CD4-positive, alpha-beta T cell treated with Interleukin-15 for 1 hour (primary cell): ENCODE measurements at regions not wholly inside any gene's neighbourhood (a gene's known extent, or its start where the extent isn't known, plus 50 kb on each side); places are given as distances from the start of the nearest gene placed in this dataset.
"Not testable (repeated sequence)": the region's sequence is repeated elsewhere in the genome, so short reads cannot be mapped to it uniquely, and the experiment has no call there.

Experiments
- DNase-seq: peaks from one replicate; pipeline ENCODE4 v3.0.0-alpha.2; 2020

DNA sequence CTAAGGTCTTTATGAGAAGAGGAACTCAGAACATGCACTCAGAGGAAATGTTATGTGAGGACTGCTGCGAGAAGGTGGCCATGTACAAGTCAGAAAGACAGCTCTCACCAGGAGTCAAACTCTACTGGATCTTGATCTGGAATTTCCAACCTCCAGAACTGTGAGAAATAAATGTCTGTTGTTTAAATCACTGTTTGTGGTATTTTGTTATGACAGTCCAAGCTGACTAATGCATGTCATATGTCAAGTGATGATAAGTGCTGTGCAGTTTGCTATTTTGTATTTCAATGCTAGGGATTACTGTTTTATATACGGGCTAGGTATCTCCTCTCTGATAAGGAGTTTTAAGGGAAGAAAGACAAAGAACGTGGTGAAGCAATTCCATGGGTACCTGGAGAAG, 162.3 kb downstream of the CPEB2 start:
- DNase-seq = no peak

DNA sequence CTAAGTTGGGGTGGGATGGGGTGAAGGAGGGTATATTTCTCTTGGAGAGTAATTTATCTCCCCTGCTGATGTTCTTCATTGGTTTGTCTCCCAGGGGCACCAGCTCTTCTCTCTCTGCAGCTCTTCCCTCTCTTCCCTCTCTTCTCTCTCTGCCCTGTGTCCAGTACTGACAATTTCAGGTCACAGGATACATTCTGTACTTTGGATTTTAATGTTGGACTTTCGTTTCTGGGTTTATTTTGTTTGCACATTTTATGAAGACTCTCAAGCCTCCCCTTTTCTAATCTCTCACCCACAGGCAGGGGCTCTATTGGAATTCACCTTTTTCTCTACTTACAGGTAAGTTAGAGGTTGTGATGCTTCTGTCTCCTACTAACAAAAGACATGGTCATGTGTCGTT, 165.5 kb downstream of the CPEB2 start:
- no peak for DNase-seq

DNA sequence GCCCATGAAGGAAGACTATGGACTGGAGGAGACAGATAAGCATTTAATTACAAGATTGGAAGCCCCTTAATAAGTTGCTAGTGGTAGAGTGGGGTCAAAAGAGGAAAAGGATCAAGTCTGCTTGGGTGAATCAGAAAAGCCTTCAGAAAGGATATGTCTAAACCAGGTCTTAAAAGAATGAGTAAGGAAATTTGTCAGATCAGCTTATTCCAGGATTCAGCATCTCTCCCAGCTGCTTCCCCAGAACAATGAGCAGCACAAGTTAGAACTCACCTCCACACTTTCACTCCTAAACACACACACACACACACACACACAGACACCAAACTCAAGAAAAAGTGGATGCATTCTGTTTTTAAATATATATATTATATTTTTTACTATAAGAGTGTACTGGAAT, 166.5 kb downstream of the CPEB2 start:
- DNase-seq = no peak

DNA sequence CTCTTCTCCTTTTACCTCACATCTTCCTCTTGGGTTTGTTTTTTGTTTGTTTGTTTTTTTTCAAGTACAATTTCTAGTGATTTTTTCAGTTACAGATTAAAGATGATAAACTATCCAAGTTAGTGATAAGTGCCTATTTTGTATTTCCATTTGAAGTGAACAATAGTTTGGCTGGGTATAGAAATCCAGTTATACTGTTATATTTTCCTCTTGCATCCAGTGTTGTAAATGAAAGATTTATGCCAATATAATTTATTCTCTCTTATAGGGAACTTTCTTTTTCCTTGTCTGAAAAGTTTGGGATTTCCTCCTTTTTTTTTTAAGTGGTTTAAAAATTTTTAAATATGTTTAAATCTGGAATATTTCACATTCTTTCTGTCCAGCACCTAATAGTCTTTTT, 169.4 kb downstream of the CPEB2 start:
- no peak for DNase-seq

DNA sequence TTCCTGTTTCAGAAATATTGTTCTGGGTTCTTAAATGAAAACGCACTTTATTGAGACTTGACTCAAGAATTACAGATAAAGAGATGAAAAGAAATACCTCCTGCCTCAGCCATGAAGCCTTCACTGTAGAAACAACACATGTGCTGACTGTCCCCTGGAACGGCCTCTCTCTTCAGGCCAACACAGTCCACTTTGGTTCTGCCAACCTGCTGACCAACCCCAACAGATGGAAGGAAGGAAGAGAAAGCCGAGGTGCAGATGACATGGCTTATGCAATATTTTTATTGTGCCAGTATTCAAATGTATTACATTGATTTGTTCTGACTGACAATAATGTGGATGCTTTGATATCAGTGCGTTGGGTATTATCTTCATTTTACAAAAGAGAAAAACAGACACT, 171.0 kb downstream of the CPEB2 start:
- DNase-seq = no peak

DNA sequence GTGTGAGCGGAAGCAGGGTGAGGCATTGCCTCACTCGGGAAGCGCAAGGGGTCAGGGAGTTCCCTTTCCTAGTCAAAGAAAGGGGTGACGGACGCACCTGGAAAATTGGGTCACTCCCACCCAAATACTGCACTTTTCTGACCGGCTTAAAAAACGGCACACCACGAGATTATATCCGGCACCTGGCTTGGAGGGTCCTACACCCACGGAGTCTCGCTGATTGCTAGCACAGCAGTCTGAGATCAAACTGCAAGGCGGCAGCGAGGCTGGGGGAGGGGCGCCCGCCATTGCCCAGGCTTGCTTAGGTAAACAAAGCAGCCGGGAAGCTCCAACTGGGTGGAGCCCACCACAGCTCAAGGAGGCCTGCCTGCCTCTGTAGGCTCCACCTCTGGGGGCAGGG, 171.9 kb downstream of the CPEB2 start:
- not testable (repeated sequence) for DNase-seq

DNA sequence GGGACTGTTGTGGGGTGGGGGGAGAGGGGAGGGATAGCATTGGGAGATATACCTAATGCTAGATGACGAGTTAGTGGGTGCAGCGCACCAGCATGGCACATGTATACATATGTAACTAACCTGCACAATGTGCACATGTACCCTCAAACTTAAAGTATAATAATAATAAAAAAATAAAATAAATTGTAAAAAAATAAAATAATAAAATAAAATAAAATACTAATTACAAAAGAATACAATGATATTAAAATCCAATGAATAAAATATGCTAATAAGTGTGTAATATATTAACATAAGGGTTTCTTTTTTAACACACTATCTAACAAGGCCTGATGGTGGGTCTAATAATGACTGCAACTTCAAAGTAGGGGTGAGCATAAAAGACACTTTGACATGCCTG, 177.6 kb downstream of the CPEB2 start:
- DNase-seq = not testable (repeated sequence)

DNA sequence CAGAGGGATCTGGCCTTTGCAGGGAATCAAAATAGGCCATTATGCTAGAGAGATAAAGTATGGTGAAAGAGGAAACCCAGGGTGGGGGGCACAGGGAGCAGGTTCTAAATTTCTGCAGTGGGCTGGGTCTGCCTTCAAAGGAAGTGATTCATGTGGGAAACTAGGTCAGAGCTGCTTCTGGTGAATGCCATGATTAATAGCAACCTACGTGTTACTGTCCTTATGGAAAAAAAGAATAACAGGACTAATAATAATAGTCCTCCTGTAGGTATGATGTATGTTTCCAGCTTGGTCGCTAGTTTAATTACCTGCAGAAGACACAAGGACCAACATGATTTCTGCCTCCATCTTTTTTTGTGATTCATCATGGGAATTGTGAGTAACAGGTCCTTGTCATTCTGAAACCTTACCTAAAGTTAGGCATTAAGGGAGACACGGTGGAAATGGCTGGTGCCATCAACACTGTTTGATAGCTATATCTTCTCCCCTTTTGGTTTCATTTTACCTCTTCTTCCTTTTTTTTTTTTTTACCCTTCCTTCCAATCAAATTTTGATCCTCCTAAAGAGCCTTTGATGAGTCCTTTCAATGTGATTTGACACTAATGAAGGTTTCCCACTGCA, 180.4 kb downstream of the CPEB2 start:
- DNase-seq = no peak

DNA sequence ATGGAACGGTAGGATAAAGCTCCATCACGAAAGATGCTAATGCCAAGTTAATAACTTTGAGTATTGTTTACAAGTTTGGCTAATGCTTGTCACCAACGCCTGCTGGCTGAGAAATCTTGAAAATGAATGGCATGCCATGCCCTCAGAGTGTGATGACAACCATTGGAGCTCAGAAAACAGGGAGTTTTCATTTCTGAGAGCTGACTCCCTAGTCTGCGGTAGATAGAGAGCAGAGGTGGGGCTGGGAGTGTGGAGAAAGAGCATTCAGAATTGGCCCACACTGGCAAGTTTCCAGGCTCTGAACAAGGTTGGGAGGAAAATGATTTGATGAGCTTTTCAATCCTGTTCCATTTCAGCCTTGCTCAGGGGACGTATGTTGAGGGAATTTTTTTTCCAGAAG, 183.9 kb downstream of the CPEB2 start:
- no peak for DNase-seq

DNA sequence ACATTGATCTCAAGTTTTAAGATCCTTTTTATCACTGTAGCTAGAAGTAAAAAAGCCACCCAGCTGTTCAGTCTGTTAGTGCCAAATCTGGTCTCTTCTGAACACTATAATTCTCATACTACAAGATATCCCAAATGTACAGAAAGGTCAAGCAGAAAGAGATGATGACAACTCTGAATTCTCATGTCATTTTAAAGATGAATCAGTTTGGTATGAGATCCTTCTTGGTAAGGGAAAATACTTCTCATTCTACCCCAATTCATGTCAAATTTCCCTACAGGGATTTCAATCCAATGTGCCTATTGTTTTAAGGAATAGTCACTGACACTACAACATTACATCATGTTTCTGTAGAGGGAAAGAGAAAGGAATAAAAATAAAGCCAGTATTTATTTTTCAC, 184.5 kb downstream of the CPEB2 start:
- no peak for DNase-seq

DNA sequence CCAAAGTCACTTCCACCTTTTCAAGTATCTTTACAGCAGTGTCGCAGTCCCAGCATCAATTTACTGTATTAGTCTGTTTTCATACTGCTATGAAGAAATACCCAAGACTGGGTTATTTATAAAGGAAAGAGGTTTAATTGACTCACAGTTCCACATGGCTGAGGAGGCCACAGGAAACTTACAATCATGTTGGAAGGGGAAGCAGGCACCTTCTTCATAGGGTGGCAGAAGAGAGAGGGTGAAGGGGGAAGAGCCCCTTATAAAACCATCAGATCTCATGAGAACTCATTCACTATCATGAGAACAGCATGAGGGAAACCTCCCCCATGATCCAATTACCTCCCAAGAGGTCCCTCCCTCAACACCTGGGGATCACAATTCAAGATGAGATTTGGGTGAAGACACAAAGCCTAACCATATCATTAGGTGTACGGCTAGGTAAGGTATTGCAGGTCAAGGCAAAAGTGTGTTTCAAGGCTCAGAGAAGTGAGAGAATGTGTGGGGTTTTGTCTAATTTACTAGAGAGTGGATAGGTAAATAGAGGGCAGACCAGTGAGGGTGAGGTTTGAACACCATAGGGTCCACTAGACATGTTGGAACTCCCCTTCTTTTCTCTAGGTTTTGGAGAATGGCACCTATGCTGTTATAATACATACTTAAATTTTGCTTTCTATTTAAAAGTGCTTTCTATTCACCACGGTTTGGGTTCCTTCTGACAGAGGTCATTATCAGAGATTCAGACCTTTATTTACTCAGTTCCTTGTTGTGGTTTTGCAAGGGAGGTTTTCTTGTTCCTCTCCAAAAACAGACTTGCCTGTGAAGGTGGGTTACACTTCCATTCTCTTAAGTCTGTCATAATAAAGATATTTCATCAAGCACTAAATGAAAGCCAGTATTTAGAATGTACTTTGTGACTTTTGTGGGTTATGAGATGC, 186.6 kb downstream of the CPEB2 start:
- DNase-seq = no peak

DNA sequence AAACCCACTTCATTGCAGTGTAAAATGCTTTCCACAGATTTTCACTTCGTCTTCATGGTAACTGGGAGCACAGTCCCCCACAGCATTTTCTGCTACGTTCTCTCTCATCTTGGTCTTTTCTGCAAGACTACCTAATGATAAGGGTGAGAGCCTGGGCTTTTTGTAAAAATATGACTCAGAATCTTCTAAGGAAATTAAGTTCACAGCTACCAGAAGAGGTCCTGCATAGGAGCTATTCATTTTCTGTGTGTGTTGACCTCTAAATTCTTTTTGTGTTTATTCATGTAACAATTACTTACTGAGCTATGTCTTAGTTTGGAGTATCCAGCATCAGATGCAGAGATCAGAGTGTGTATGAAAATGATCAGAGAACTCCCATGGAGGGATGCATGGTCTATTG, 192.2 kb downstream of the CPEB2 start:
- DNase-seq = no peak

DNA sequence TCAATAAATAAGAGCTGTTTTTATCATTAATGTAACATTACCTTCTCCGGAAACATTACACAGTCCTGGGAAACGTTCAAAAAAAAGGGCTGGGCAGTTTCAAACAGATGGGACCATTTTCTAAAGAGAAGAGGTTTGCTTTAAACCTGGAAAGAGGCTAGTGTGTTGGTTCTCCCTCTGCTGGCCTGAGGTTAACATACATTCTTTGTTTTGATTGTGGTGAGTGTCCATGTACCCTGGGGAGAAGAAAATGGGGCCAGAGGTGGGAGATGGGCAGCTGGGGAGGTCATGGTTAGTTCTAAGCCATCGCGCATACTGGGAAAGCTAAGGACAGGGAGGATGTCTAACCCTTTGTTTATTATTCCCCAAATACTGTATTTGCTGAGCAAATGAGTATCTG, 194.7 kb downstream of the CPEB2 start:
- no peak for DNase-seq

DNA sequence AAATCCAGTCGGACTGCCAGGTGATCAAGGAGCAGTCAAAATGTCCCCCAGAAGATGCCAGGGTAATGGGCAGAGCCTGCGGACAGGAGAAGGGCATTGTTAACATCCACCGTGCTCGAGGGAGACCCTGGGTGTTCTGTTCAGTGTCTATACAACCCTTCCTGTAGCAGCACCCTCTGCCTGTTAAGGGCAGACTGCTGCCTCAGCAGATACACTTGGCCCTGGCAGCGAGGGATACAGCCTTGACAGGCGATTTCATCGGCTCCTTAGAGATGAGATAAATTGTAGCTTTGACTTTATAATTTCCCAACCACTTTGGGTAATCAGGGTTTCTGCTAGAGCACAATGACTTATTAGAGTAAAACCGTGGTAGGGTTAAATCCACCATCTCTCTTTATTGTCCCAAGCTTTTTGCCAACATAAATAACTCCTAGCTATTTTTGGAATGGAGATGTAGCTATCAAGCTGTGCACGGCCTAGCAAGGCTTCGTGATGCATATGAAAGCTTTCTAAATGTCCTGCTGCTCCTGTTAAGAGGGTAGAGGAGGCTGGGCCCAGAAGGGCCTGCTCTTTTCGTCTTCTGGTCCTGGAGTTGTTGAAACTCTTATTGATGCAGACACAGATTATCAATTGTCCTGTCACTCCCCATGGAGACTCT, 195.9 kb downstream of the CPEB2 start:
- DNase-seq = no peak

DNA sequence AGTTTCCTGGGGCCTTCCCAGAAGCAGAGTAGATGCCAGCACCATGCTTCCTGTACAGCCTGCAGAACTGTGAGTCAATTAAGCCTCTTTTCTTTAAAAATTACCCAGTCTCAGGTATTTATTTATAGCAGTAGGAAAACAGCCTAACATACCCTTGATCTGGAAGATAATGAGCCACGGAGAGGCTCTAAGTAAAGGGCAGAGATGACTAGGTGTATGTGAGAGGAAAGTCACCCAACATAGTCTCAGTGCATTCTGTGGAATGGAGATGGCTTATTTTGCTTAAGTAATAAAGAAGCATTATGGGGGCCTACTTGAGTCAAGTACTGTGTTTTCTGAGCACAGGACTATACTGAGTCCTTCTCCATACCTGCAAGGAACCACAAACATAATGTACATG, 199.5 kb downstream of the CPEB2 start:
- no peak for DNase-seq

DNA sequence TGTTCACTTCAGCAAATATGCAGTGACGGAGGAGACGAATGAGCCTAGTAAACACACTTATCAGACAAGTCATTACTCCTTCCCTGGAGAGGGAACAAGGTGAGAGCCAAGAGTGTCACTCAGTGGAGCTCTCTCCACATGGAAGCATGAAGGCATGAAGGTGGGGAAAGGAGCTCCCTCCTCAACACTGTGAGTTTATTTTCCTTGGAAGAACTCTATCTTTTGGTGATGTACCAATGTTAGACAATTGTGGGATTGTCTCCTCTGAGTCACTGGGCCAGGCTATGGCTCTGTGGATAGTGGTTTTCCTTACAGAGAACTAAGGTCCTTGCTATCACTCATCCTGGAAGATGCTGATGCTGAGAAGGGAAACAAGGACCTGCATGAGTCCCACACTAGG, 200.2 kb downstream of the CPEB2 start:
- DNase-seq = no peak

DNA sequence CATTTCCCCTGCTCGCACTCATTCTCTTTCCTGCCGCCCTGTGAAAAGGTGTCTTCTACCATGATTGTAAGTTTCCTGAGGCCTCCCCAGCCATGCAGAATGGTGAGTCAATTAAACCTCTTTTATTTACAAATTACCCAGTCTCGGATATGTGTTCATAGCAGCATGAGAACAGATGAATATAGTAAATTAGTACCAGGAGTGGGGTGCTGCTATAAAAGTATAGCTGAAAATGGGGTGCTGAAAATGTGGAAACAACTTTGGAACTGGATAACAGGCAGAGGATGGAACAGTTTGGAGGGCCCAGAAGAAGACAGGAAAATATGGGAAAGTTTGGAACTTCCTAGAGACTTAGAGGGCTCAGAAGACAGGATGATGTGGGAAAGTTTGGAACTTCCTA, 204.2 kb downstream of the CPEB2 start:
- not testable (repeated sequence) for DNase-seq

DNA sequence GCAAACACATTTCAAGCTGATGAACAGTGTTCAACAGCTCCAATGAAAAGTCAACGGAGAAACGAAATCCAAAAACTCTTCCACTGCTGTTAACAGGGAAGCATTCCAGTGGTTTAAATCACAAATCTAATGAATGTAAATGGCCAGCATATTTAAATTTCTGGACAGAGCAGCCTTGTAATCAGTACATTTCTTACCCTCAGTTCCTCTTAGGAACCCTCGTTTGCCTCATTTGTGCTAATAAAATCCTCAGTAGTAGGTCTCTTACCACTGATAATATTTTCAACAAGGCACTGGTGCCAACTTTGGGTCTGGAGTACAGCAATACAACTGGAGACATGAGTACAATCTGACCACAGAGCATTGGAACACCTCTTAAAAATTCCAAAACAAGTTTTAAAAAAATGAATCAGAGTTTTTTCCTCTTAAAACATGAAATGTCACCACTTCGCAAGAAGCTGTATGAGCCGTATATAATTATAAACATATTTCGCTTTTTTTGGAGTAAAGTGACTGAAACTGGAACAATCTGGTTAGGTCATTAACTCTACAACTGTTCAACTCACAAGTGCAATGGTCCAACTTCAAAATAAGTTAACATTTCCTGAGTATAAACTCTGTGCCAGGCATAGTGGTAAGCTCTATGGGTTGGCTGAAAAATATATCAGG, 211.2 kb downstream of the CPEB2 start:
- DNase-seq = no peak

DNA sequence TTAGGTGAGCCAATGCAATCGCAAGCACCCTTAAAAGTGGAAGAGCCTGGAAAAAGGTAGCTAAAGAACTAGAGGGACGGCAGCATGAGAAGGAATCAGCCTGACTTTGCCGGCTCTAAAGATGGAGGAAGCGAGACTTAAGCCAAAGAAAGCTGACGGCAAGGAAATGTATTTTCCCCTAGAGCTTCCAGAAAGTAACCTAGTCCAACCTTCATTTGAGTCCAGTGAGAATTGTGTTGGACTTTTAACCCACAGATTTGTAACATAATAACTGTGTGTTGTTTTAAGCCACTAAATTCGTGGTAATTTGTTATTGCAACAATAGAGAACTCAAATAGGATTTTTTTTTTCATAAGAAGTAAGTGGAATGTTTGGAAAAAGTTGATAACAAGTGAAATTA, 212.7 kb upstream of the C1QTNF7 start:
- DNase-seq = no peak

DNA sequence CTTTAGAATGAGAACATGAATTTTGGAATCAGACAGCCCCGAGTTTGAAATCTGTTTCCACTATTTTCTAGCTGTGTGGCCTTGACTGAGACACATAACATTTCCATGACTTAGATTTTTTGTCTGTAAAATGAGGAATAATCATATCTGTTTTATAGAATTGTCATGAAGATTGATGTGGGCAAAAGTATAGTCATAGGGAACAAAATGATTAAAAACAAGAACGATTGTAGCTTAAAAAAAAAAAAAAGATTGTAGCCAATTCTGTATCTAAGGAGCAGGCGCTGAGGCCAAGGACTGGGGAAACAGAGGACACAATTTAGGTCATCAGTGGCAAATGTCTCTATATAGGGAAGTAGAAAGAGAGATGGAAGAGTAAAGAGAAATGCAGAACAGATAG, 201.6 kb upstream of the C1QTNF7 start:
- DNase-seq = no peak

DNA sequence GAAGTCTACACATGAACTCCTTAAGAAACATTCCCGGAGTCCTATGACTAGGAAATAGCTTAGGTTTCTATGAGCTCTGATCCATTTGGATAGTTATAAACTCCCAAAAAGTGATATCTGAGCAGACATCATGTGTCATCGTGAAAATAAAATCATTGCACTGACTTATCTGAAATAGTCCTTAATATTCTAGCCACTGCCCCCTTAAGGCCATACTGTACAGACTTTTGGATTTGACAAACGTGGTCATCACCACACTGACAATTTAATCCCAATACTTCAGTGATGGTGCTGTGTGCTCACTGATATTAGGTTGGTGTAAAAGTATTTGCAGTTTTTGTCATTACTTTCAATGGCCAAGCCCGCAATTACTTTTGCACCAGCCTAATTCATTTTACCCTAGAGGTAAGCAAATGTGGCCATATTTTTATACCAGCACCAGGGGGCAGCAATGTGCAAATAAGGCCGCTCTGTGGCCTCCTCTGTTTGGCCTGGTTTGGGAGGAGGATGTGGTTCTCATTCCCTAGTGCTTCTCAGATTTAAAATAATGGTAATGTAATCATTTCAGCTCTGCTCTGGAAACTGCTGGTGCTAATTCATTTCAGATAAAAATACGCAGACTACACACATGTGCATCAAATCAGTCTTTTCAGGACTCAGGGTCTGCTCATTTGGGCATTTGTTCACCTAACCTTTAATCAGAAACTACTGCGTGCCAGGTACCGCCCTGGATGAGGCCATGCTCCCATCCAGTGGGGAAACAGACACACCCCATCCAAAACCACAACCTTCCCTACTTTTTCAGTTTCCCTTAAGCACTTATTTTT, 196.4 kb upstream of the C1QTNF7 start:
- peak; percentile 69 for DNase-seq
